Ishikawa (cell line): ENCODE measurements at regions not wholly inside any gene's neighbourhood (a gene's known extent, or its start where the extent isn't known, plus 50 kb on each side); places are given as distances from the start of the nearest gene placed in this dataset.

ENCODE experiments used
- CREB1 ChIP-seq: IDR thresholded peaks from 2 replicates; pipeline ENCODE4 v1.6.1; 2012; ENCODE audit warnings: low read depth
- EP300 ChIP-seq: IDR thresholded peaks from 2 replicates; pipeline ENCODE4 v1.6.1; 2012; ENCODE audit warnings: borderline replicate concordance
- FOXM1 ChIP-seq: IDR thresholded peaks from 2 replicates; pipeline ENCODE4 v1.6.1; 2012; ENCODE audit warnings: low read depth, borderline replicate concordance
- NFIC ChIP-seq: IDR thresholded peaks from 2 replicates; pipeline ENCODE4 v1.6.1; 2012
- RAD21 ChIP-seq: IDR thresholded peaks from 2 replicates; pipeline ENCODE4 v1.6.1; 2012; ENCODE audit warnings: low read depth
- TAF1 ChIP-seq: IDR thresholded peaks from 2 replicates; pipeline ENCODE4 v1.6.1; 2012; ENCODE audit warnings: low read depth, mild to moderate bottlenecking
- TCF12 ChIP-seq: IDR thresholded peaks from 2 replicates; pipeline ENCODE4 v1.6.1; 2012; ENCODE audit warnings: low read depth
- TEAD4 ChIP-seq: IDR thresholded peaks from 2 replicates; pipeline ENCODE4 v1.6.1; 2012
- YY1 ChIP-seq: IDR thresholded peaks from 2 replicates; pipeline ENCODE4 v1.6.1; 2012; ENCODE audit warnings: low read depth
- ZBTB7A ChIP-seq: IDR thresholded peaks from 2 replicates; pipeline ENCODE4 v1.6.1; 2012; ENCODE audit warnings: low read depth
- TF ChIP-seq, protein P1 (sequence below): IDR thresholded peaks from 2 replicates; pipeline ENCODE4 v1.6.1; 2012
- TF ChIP-seq, protein P2 (sequence below): IDR thresholded peaks from 2 replicates; pipeline ENCODE4 v1.6.1; 2012; ENCODE audit warnings: low read depth, mild to moderate bottlenecking

GRCh38 chr5:159447116-159447515, 116.8 kb upstream of the IL12B start:
- TF ChIP-seq CREB1 (no peak), RAD21 (no peak), EP300 (no peak), ZBTB7A (no peak), TEAD4 (no peak), TCF12 (no peak), FOXM1 (no peak), YY1 (no peak), NFIC (no peak), TAF1 (no peak)
- TF ChIP-seq, protein P1, sequence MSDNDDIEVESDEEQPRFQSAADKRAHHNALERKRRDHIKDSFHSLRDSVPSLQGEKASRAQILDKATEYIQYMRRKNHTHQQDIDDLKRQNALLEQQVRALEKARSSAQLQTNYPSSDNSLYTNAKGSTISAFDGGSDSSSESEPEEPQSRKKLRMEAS = no peak
- TF ChIP-seq, protein P2, sequence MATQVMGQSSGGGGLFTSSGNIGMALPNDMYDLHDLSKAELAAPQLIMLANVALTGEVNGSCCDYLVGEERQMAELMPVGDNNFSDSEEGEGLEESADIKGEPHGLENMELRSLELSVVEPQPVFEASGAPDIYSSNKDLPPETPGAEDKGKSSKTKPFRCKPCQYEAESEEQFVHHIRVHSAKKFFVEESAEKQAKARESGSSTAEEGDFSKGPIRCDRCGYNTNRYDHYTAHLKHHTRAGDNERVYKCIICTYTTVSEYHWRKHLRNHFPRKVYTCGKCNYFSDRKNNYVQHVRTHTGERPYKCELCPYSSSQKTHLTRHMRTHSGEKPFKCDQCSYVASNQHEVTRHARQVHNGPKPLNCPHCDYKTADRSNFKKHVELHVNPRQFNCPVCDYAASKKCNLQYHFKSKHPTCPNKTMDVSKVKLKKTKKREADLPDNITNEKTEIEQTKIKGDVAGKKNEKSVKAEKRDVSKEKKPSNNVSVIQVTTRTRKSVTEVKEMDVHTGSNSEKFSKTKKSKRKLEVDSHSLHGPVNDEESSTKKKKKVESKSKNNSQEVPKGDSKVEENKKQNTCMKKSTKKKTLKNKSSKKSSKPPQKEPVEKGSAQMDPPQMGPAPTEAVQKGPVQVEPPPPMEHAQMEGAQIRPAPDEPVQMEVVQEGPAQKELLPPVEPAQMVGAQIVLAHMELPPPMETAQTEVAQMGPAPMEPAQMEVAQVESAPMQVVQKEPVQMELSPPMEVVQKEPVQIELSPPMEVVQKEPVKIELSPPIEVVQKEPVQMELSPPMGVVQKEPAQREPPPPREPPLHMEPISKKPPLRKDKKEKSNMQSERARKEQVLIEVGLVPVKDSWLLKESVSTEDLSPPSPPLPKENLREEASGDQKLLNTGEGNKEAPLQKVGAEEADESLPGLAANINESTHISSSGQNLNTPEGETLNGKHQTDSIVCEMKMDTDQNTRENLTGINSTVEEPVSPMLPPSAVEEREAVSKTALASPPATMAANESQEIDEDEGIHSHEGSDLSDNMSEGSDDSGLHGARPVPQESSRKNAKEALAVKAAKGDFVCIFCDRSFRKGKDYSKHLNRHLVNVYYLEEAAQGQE = no peak
